ENCODE measurements at regions not wholly inside any gene's neighbourhood (a gene's known extent, or its start where the extent isn't known, plus 50 kb on each side); places are given as distances from the start of the nearest gene placed in this dataset.
"Not testable (repeated sequence)": the region's sequence is repeated elsewhere in the genome, so short reads cannot be mapped to it uniquely, and the experiment has no call there.

DNA sequence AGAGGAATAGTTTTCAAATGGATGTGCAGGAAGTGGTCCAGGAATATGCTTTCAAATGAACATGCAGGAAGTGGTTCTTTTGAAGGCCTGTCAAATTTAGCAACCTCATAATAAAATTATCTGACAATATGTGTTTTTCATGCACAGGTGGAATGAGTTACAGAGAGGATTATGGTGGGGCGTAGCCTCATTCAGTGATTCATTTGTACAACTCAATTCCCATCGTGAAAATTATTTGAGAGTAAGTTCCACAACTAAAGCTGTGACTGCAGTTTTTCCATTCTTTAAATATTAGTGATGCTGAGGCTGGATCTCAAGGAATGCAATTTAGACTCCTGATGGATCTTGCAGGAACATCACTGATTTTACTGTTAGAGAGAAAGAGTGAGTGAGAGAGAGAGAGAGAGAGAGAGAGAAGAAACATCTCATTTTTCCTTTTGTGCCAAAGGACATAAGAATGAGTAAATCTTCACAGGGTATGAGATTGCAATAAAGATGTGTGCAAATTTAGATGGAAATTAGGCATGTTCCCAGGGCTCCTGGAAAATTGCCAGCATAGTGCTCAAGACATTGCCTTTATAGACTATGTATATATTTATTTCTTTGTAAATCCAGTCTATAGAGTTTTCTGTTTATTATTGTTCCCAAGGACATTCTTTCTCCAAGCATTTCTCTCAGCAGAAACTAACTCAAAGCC lies 394.9 kb upstream of the ZEB2 start:
- no peak for DNase-seq

DNA sequence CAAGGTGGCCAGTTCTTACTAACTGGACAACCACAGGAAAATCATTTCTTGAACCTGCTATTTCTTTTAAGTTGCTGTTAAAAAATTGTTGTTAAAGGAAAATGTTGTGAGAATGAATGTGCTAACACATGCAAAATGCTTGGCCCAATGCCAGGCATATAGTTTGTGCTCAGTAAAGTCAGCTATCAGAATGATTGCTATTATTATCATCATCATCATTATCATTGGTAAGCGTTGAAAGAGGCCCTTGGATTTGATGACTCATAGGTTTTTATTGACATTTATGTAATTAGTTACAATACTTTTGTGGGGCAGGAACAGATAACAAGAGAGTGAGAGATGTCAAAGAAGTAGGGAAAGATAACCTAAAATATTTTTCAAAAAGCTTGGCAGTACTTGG lies 394.2 kb upstream of the ZEB2 start:
- DNase-seq: no peak

DNA sequence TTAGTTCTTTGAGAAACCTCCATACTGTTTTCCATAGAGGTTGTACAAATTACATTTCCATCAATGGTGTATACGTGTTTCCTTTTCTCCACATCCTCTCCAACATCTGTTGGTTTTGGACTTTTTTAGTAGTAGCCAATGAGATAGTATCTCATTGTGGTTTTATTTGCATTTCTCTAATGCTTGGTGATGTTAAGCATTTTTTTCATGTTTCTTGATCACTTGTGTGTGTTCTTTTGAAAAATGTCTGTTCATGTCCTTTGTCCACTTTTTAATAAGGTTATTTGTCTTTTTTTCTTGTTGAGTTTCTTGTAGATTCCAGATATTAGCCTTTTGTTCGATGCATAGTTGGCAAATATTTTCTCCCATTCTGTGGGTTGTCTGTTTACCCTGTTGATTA lies 392.3 kb upstream of the ZEB2 start:
- DNase-seq: no peak

DNA sequence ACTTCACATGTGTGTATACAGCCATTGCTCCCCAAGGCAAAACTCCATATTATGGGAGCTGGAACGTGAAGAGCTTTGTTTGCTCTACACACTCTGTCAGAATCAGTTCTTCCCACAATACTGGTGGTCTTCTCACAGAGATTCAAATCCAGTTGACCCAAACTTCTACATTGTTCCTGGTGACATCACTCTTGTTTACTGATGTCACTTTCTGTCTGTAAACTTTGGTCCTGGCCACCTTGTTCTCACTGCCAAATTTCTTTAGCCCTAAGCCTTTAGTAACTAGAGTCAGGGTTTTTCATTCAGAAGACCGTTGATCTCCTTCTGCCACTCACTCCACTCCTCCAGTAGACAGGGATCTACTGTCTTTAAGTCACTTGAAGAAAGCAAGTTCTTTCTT lies 386.0 kb upstream of the ZEB2 start:
- DNase-seq: no peak

DNA sequence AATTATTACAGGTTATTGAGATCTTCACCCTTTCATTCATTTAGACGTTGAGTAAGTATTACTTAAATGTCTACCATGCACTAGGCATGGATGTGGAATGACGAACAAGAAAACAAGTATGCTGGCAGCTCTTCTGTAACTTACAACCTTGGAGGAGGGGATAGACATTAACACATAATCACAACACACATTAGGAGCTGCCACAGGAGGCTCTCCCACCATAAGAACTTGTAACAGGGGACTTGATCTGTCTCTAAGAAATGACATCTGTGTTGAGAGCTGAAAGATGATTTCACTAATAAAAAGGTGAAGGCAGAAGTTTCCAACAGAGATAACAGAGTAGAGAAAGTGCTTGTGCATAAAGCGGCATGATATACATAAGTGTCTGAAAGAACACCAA lies 384.7 kb upstream of the ZEB2 start:
- no peak for DNase-seq

DNA sequence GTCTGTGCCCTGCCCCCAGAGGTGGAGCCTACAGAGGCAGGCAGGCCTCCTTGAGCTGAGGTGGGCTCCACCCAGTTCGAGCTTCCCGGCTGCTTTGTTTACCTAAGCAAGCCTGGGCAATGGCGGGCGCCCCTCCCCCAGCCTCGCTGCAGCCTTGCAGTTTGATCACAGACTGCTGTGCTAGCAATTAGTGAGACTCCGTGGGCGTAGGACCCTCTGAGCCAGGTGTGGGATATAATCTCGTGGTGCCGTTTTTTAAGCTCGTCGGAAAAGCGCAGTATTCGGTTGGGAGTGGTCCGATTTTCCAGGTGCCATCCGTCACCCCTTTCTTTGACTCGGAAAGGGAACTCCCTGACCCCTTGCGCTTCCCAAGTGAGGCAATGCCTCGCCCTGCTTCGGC lies 383.1 kb upstream of the ZEB2 start:
- DNase-seq: not testable (repeated sequence)

DNA sequence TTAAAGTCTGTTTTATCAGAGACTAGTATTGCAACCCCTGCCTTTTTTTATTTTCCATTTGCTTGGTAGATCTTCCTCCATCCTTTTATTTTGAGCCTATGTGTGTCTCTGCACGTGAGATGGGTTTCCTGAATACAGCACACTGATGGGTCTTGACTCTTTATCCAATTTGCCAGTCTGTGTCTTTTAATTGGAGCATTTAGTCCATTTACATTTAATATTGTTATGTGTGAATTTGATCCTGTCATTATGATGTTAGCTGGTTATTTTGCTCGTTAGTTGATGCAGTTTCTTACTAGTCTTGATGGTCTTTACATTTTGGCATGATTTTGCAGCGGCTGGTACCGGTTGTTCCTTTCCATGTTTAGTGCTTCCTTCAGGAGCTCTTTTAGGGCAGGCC lies 381.5 kb upstream of the ZEB2 start:
- DNase-seq: not testable (repeated sequence)

DNA sequence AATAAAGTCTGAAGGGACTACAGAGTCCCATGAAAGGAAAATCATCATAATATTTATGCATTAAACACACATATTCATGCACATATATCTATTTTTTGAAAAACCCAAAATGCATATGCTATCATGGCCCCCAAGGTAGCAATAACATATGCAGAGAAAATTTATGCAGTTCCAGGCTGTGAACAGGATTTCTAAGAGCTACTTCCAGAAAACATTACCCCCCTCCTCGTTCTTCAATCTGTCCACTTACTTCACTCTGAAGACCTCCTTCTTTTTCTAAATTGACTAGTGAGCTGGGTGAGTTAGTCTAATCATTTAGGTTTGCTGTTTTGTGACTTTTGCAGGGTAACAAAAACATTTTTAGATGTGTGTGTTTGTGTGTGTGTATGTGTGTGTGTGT lies 376.4 kb upstream of the ZEB2 start:
- DNase-seq: no peak

DNA sequence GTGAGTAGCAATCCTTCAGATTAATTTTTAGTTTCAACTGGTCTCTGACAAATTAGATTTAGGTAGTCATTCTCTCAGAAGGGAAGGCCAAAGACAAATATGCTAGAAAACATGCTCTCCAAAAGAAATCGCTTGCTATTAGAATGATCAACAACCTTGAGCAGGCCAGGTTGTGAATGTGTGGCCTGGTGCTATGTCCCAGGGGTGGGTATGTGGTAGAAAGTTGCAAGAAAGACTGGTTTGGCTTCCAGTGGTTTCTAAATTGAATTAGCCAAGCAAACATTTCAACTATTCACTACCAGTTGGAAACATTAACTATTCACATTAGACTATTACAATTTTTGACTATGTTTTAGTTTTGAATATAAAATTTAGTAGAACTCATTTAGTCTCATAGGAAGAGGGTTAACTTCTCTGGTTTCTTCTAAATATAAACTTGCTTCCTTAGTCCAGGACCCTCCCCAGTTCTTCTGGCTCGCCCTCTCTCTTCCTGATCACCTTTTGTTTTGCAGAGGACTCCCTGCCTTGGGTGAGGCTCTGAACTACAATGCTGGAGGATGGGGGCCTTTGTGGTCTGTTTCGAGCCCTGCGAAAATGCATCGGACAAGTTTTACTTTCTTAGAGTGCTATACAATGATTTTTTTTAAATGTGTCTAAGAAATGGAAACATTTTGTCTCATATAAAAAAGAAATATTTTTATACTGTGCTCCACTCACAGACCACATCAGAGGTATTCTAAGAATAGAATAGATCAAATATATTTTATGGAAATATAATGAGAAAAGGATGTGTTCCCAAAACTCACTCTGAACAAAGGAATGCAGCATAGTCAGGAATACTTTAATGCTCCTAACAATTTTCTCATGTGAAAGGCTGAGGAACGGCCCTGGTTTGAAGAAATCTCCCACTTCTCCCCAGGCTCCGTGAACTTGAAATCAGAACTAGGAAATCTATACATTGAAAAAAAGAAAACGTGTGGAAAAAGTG lies 375.0 kb upstream of the ZEB2 start:
- no peak for DNase-seq

DNA sequence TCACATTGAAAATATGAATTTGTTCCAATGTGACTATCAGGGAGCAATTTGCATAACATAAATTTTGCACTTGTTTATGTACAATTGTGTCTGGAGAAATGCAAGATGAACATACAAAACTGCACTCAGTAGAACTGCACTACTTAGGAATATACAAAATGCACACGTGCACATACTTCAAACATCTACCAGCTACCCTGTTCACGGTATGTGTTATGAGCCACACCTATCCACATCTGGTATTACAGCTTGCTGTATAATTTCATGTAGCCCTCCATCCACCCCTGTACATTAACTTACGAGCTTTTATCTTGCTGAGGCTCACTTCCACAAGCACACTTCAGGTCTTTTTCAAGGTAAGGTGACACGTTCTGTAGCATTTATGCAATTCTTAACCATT lies 373.5 kb upstream of the ZEB2 start:
- DNase-seq: no peak

DNA sequence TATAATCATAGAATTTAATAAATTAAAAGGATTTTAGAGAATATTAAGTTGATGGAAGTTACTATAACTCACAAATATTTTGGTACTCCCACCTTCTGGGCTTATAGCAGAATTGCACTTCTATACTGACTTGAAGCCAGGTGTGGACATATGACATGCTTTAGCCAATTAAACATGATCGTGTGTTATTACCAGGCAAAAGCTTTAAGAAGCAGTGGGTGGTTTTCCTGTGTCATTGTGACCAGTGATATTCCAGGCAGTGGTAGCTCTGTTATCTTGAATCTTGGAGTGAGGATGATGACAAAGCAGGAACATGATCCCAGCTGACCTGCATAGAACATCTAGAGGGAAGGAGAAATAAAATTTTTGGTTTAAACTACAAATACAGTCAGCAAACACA lies 370.9 kb upstream of the ZEB2 start:
- DNase-seq: no peak

DNA sequence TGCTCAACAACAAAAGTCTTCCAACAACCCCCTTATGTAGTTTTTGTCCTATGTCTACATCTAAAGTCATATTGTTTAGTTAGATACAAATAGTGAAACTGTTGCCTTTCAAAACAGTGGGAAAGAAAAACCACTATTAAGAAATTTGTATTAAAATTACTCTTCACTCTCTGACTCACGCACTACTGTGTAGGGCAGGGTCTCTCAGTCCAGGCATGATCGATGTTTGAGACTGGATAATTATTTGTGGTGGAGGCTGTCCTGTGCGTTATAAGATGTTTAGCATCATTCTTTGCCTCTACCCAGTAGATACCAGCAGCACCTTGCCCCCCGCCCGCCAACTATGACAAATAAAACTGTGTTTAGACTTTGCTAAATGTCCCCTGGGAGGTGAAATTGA lies 369.4 kb upstream of the ZEB2 start:
- DNase-seq: no peak

DNA sequence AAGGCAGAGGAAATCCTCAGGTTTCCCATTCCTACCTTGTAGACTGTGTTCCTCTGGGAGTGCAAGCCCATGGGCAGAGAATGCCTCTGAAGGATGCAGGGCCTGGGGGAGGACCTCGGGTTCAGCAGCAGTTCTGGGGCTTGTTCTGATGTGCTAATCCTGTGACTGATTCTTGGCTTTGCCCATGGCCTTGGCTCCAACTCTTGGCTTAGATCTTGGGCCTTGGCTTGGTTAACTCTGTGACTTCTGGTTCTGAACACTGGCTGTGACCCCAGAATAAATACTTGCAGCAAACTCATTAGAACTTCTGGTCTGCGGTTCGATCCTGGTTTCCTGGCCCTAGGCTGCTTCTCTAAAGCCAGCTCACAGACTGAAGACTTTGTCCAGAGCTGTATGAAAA lies 366.9 kb upstream of the ZEB2 start:
- no peak for DNase-seq

DNA sequence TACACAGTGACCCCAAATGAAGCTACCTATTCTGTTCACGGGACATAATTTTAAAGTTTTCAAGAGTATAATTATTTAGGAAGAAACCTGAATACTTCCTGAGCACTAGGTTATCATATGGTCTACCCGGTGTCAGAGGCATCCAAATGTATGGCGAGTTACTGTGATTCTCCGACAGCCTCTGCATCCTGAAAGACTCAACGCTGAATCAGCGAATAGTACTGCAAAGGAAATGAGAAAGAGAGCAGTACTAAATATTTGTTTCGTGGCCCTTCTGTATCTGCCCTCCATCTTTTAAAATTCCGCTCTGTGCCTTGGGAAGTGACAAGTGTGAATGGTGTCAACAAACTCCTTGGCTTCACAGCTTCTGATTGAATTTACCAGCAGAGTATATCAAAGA lies 358.0 kb upstream of the ZEB2 start:
- no peak for DNase-seq

DNA sequence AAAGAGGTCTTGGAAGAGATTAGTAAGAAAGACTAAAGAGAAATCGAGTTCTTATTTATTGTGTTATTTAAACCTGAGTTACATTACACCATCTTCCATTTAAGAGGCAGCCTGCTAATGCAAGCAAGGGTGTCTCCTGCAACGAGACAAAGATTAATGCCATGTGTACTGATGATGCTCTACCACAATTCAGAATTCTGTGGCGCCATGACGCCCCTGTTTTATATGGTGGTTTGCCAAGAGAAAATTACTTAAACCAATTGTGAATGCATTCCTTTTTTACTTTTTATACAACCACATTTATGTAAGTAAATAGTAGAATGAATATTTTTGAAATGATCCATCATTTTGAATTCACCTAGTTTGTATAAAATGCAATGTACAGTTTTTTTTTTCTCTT lies 356.1 kb upstream of the ZEB2 start:
- no peak for DNase-seq

DNA sequence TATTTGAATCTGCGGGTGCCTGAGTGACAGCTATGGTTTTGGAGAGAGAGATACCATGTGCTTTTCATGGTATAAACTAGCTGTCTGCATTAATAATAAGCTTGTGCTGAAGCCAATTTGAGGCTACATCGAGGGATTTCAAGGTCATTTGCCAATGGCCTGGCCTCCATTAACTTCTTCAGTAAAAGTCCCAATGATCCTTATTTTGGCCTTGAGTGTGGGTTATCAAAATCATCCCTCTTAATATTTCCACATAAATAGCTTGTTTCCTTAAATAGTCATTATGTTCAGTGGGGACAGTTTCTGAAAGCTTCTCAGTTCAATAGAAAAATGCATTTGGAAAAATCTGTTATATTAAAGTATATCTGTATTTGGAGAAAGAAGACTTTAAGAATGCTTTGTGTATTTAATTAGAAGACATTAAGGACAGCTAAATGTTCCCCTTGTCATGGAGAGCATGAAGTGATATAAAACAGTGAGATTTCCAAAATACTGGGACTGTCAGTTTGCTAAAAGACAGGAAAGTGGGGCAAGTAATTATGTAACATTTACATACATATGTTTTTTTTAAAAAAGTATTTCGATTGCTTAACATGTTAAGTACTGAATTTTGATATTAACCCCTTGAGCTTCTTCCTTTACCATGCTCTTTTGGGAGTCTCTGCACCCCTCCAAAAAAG lies 355.5 kb upstream of the ZEB2 start:
- DNase-seq: no peak

DNA sequence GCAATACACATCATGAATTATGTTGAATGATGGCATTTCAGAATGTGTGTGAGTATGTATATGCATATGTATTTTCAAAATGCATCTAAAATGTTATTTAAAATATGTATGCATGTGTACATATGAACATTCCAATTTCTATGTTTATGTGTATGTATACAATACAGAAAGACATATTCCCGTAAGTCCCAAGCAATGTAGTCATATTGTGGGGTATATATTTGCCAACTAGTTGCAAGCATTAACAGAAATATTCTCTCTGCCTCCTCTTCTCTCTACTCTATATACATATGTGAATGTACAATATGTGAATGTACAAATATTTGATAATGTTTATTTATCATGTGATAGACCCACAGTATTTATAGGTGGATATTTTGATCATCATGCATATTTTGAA lies 345.8 kb upstream of the ZEB2 start:
- DNase-seq: no peak

DNA sequence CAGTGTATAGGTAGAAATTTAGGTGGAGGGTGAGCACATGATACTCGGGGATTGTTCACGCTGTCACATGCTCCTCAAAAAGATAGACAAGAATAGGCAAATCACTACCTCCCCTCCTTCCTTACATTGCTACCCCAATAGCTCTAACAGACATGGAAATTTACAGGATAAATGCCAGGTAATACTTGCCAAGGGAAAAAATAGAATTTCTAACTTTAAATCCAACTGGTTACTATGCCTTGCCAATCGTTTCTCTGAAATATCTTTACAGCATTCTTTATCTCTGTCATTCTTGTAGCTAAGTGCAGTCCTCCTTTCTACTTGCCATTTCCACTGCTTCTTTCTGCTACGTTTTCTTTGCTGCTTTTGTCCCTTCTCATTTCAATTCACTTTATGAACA lies 339.8 kb upstream of the ZEB2 start:
- no peak for DNase-seq

DNA sequence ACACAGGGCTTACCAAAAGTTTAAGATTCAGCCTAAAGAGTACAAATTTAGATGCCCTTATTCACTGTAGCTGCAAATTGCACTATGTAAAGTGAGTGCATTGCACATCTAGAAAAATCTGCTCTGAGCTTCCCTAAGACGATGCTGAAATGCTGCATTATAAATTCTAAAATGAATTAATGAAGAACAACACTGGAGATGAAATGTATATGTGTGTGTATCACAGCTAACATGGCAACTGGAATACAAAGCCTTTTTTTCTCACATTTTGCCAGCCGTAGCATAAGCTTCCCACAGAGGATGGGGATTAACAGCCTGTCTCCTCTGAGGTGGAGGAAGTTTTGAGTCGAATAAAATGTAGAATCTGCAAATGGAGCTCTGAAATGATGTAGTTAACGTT lies 338.3 kb upstream of the ZEB2 start:
- DNase-seq: no peak

DNA sequence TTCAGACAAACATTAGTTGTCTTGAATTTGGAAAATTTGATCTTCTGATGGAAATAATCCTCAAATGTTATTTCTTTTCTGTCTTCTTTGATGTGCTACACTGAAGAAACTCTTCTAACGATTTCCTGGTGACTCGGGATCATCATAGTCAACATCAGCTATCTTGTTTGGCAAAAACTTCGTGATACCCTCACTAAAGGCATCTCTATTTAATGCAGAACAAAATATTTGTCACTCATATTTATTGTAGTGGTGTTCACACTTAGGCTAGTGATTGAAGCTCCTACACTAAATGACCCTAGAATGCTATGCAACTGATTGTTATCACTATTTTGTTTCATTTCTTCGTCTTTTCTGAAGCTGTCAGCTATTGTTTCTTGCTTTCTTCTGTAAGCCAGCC lies 334.7 kb upstream of the ZEB2 start:
- no peak for DNase-seq

DNA sequence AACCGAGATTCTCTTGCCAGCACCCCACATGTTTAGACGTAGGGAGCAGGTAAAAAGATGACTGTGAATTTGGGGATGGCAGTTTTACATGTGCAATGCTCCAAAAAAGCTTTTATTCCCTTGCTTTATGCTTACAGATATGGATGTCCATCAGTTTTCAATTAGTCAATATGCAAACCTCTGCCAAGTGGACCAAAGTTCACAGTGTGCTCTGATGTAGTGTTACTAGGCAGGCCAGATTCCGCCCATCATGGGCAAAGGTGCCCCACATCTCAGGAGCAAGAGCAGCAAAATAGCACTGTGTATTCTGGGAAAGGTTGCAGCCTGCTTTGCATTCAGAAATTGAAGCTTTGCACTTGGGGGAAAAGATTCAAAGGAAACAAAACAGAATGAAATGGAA lies 329.7 kb upstream of the ZEB2 start:
- DNase-seq: no peak

DNA sequence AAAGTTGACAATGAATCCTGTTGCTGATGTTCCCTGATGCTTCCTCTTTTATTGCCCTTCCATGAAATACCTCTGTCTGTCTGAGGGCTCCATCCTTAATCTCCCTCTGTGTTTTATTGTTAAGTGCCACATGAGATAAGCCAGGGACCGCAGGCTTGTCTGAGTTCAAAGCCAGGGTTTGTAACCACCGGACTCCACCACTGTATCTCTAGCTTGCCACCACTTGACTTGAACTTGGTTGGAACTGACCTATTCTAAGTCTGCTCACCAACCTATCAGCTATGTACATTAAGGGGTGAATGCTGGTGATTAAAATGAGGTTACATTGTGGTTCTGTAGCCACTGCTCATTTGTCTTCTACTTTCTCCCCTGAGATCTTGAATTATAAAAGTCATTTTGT lies 328.5 kb upstream of the ZEB2 start:
- DNase-seq: no peak

DNA sequence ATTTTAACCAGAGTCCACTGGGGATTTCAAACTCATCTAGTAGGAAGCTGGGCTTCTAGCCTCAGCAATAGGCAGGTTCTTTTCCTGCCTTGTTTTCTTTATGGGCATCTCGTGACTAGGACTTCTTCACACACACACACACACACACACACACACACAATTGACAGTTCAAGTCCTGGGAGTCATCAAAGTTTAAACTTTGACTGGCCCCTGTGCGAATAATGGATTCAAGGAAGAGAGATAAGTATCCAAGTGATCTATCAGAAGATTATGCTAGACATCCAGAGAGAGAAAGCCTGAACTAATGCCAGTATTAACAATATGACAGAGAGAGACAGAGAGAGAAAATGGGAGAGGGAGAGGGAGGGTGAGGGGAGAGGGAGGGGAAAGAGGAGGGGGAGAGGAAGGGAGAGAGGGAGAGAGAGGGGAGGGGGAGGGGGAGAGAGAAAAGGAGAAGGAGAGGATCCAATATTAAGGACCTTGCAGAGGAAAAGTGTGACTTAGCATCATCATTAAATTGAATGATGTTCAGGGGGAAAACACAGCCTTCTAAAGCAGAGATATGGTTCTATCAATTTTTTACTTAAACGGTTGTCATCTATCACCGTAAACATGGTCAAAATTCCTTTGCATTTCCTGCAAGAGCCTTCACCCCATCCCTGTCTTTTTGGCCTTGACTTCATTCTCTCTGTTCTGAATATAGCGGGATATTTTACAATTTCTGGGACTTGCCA lies 327.6 kb upstream of the ZEB2 start:
- DNase-seq: no peak

Measured in GF-D8 (cell line).